ENCODE measurements at regions not wholly inside any gene's neighbourhood (a gene's known extent, or its start where the extent isn't known, plus 50 kb on each side); places are given as distances from the start of the nearest gene placed in this dataset.

- no peak for TF ChIP-seq ZNF407 (IDR thresholded peaks at IDR 0.05; ENCODE audit: low read depth)
- no peak for TF ChIP-seq ZNF143 (CRISPR knock-in tag; IDR thresholded peaks at IDR 0.05)
- TF ChIP-seq SIN3A (IDR thresholded peaks at IDR 0.05; ENCODE audit: borderline replicate concordance in 2 of 2, control insufficient read depth in 1 of 2, low read depth in 2 of 2, low read length in 2 of 2): no peak
- no peak for TF ChIP-seq ASH1L (IDR thresholded peaks at IDR 0.05; ENCODE audit: borderline replicate concordance, low read depth, partially characterized antibody)
- TF ChIP-seq XRCC4 (IDR thresholded peaks at IDR 0.05; ENCODE audit: extremely low read depth, insufficient read depth, insufficient read length): no peak
- TF ChIP-seq DLX4 (CRISPR knock-in tag; IDR thresholded peaks at IDR 0.05): no peak
- no peak for TF ChIP-seq RBFOX2 (IDR thresholded peaks at IDR 0.05; ENCODE audit: low read depth, low read length)
These were observed 241.6 kb upstream of the GPR26 start (continued) for GRCh38 chr10:123424537-123424936.
